OCI-M1 (cell line): ENCODE measurements at regions not wholly inside any gene's neighbourhood (a gene's known extent, or its start where the extent isn't known, plus 50 kb on each side); places are given as distances from the start of the nearest gene placed in this dataset.

Experiments used
- DNase-seq: peaks from one replicate; lab custom pipeline; 2025; lab: John Stamatoyannopoulos, UW

- no peak for DNase-seq
These were observed 304.5 kb downstream of the OTOL1 start for GRCh38 chr3:161800985-161801559.

- no peak for DNase-seq
These were observed 321.5 kb downstream of the OTOL1 start for GRCh38 chr3:161818106-161818505.

- no peak for DNase-seq
These were observed 325.0 kb downstream of the OTOL1 start for GRCh38 chr3:161821591-161821990.

DNA sequence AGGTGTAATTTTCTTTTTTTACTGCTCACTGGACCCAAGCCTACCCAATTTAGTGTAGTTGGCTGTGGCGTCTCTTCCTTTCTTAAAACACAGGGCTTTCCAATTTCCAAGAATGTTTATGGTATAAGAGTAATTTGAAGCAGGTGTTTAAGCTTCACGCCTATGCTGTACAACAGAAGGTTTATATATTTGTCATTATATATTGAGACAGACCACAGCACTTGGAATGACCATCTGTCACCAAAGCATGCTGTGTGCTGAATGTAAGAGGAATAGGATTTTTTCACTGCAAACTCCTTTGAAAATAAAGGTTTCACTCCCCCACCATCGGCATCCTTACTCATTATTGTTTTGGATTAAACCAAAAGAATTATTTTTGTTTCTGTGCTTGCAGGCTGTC is 325.7 kb downstream of the OTOL1 start:
- no peak for DNase-seq

DNA sequence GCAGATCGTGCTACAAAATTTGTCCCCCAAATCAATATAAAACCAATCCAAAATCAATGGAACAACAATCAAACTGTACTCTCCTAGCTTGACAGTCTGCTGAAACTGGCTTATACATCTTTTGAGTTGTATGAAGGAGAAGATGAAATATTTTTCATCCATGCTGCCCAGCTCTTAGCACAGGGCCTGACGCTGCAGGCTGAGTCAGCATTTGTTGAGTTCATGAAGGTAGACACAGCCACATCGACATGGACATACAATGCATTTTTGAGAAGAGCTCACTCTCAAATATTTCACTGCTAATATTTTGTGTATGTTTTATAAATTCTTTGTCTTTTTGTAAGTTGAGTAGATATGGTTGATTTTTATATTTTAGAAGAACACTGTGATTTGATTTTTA is 327.3 kb downstream of the OTOL1 start:
- DNase-seq, result no peak

DNA sequence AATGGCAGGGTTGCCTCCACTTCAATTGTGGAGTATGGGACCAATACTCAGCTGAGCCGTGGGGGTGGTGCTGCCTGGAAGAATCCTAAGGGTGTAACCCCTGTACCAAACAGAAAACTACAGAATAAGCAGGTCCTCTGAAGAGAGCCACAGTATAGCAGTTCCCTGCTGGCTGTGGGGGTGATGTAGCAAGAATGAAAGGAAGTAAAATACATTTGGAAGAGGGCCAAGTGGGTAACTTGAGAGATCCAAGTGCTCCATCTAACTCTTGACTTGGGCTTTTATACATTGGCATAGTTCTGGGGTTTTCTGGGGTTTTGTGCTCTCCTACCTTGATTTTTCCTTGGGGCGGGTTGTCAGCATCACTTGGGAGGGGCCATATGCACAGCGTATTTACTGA is 341.4 kb downstream of the OTOL1 start:
- peak; percentile 29 for DNase-seq

- peak; percentile 59 for DNase-seq
These were observed 351.8 kb downstream of the OTOL1 start for GRCh38 chr3:161848376-161848775.

DNA sequence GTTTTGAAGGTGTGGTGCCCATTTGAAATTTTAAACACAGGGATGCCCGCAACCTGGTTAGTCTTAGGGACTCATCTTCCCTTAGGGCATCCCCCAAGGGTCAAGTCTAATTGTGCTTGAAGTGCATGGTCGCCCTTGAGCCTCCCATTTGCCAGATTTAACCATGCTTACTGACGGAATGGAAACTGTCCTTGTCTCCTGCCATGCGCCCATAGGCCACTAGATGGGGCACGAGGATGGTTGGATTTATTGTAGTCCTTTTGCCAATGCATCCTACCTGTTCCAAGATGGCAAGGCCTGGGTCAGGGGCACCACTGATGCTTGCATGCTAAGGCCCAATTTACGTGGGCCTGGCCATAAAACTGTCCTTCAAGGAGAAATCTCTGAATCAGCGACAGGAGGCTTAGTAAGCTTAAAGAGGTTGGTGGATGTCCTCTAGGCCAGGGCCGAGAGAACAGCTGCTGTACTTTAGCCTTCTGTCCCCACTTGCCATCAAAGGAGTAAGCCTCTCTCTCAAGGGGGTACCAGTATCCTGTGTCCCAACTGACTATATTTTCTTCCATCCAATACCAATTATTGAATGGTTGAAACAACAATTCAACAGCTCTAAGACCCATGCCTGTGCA is 355.4 kb downstream of the OTOL1 start:
- peak; percentile 66 for DNase-seq

DNA sequence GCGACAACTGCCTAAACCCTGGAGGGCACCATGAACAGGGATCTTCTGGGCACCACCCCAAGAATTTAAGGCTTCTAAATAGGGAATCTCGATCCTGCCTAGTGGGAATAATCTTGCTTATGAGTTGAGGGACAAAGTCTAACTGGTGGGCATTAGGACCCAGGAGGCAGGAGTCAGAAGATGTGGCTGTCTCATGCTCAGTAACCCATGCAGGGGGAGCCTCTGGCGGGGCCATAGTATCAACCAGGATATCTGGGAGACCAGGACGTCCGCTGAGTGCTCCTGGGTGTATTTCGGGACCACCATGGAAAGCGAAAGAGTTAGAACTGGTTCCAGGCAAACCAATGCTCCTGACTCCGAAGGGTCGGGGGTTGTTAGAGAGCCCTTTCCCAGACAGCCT is 356.1 kb downstream of the OTOL1 start:
- no peak for DNase-seq

DNA sequence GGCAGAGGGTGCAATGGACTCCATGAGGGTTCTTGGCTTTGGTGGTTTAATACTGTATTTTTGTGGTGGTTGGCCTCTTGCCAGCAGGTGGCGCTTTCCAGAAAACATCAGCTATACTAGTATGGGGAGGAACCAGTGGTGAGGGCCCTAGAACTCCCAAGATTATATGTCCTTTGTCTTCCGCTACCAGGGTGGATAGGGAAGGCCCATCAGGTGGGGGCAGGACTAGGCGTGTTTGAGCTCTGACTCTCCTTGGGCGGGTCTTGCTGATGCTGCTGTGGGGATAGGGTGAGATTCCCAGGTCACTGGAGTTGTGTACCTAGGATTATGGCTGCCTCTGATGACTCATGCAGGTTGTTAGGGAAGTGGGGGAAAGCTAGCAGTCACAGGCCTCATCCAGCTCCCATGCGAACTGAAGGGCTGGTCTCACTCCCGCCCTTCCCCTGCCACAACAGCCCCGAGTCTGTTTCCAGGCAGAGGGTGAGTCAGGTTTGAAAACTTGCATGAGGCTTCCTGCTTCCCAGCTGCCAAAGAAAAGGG is 357.7 kb downstream of the OTOL1 start:
- DNase-seq, result peak; percentile 44

DNA sequence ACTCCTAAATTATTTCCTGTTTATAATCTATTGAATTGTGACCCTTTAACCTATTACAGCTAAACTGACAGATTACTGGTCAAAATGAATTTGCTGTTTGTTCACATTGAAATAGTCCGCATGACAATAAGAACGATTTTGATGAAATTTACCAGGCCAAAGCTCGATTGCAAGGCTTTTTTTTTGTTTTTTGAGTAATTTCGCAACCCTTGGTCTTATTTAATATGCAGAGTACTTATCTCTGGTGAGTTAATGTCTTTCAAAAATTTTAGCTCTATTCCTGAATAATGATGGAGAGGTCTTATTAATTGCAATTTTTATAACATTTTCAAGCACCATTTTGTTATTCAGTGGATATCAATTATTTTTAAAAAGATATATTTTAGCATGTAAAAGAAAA is 362.4 kb downstream of the OTOL1 start:
- DNase-seq, result no peak

DNA sequence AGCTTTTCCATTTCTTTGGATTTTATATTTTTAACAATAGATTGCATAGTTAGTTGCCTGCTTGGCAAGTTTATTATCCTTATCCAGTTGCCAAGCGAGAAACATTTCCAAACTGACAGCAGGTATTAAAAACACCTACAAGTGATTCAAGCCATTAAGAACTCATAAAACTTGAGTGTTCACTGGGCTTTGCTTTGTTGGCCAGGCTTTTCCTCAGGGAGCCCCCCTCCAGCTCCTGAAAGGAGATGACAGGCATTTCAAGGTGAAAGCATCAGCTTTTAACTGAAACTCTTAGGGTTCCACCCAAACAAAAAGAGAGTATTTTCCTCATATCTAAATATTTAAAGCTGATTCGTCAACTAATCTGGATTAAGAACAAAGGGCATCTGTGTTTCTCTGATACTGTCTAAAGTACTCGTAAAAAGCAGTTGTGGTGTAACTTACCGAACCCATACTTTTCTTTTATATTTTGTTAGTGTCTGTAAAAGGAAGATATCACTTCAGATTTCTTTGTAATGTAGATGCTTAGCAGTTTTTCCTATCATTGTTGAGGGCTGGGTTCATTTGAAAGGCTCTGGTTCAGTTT is 363.4 kb downstream of the OTOL1 start:
- DNase-seq, result peak; percentile 1

GRCh38 chr3:161863775-161864174 is 367.2 kb downstream of the OTOL1 start:
- no peak for DNase-seq

- no peak for DNase-seq
These were observed 369.6 kb downstream of the OTOL1 start for GRCh38 chr3:161866176-161866575.

DNA sequence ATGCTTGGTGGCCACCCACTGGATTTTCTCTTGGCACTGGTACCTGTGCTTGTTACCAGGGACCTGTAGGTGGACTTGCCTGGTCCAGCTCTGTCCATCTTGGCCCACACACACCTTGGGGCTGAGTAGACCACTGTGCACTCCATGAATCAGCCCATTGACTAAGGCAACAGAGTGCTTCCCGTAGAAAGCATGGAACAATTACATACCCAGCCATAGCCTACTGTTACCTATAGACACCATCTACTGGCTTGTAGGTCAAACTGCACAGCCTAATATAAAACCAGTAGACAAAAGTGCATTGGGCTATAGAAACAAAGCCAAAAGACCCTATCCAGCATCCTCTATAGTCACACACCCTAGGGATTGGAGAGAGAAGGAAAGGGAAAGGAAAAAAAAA is 378.9 kb downstream of the OTOL1 start:
- DNase-seq, result no peak

DNA sequence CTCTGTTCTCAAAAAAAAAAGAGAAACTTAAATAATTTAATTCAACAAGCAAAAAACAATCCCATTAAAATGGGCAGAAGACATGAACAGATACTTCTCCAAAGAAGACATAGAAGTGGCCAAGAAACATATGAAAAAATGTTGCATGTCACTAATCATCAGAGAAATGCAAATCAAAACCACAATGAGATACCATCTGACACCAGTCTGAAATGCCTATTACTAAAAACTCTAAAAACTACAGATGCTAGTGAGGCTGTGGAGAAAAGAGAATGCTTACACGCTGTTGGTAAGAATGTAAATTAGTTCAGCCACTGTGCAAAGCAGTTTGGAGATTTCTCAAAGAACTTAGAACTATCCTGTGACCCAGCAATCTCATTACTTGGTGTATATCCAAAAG is 382.9 kb downstream of the OTOL1 start:
- DNase-seq, result no peak

DNA sequence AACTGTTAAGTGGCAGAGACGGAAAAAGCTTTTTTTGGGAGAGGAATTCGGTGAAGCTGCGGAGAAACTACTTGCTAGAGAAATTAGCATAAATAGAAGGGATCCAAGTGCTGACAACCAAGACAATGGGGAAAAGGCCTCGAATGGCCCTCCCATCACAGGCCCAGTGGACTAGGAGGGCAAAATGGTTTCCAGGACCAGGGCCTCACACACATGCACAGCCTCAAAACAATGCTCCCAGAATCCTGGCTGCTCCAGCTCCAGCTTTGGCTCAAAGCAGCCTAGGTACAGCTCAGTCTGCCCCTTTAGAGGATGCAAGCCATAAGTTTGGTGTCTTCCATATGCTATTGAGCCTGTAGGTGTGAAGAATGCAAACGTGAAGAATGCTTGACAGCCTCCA is 388.2 kb downstream of the OTOL1 start:
- no peak for DNase-seq

DNA sequence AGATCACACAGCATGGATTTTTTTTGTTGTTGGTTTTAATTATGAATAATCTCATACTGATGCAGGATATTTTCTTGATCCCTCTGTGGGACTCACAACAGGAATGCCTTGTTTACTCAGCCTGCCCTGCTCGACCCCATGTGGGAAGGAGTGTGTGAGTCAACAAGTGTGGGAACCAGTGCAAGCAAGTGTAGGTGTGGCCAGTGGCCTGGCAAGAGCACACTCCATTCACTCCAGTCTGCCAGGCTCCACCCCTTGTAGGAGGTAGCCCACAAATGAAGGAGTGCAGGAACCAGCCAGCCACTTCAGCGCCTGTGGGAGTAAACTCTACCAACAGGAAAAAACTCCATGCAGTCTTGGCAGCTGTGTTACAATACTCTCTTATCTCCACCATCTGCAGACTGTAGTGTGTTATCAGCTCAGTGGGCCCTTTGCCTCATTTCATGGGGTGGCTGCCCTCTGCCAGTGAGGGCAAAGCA is 393.6 kb downstream of the OTOL1 start:
- no peak for DNase-seq

GRCh38 chr3:161893972-161894371 is 397.4 kb downstream of the OTOL1 start:
- DNase-seq, result no peak

DNA sequence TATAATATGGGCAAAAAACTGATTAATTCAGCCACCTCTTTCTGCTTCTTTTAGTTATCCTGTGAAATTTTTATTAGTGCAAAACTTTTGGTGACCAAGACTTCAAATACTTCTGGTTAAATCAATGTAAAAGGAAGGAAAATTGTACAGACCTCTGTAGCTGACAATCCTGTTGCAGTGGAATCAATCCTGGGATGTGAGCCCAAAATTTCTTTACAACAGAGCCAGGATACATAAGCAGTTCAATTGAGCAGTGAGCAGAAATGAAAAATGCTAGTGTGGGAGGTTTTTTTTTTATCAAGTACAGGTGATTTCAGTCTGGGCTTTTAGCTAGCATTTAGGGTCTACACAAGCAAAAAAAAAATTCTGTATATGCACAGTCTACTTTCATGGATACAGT is 398.0 kb downstream of the OTOL1 start:
- DNase-seq, result no peak

GRCh38 chr3:161905520-161906132 is 409.0 kb downstream of the OTOL1 start:
- DNase-seq, result no peak

GRCh38 chr3:161913786-161914389 is 417.3 kb downstream of the OTOL1 start:
- DNase-seq, result no peak
